SU-DHL-6 (cell line): ENCODE measurements at regions not wholly inside any gene's neighbourhood (a gene's known extent, or its start where the extent isn't known, plus 50 kb on each side); places are given as distances from the start of the nearest gene placed in this dataset.

ENCODE experiments used
- H2AFZ ChIP-seq: fragments of 200-600 bp; sonication (generic); 2 replicates; pipeline ENCODE4 v1.6.1; 2014; ENCODE audit warnings: low read depth, mild to moderate bottlenecking, moderate library complexity, mixed read lengths, antibody characterized with exemption, low read length; ENCODE audit not compliant: severe bottlenecking
- H3F3A ChIP-seq: fragments of 200-600 bp; shearing (Covaris generic); 2 replicates; pipeline ENCODE4 v1.6.0; 2016; ENCODE audit warnings: antibody characterized with exemption, mild to moderate bottlenecking; ENCODE audit not compliant: insufficient read depth
- H3K27ac ChIP-seq: fragments of 200-600 bp; sonication (generic); 2 replicates; pipeline ENCODE4 v1.5.1; 2016; ENCODE audit warnings: low read depth, mild to moderate bottlenecking, low read length, moderate library complexity, mixed read lengths
- H3K27me3 ChIP-seq: fragments of 200-600 bp; sonication (generic), shearing (Covaris generic); 2 replicates; pipeline ENCODE4 v1.6.0; 2014; ENCODE audit warnings: mild to moderate bottlenecking, low read length
- H3K36me3 ChIP-seq: fragments of 200-600 bp; sonication (generic); 2 replicates; pipeline ENCODE4 v1.6.1; 2014; ENCODE audit warnings: mild to moderate bottlenecking, low read length, mixed read lengths
- H3K4me2 ChIP-seq: fragments of 300-600, 200-600 bp; shearing (Covaris generic), sonication (generic); 2 replicates; pipeline ENCODE4 v1.6.0; 2014; ENCODE audit warnings: low read length, low read depth, mild to moderate bottlenecking; ENCODE audit not compliant: poor library complexity, severe bottlenecking
- H3K4me3 ChIP-seq: fragments of 200-600 bp; sonication (generic); 2 replicates; pipeline ENCODE4 v1.5.1; 2014; ENCODE audit warnings: antibody characterized with exemption, low read length, mild to moderate bottlenecking, mixed read lengths; ENCODE audit not compliant: insufficient read depth, poor library complexity, severe bottlenecking
- H3K79me2 ChIP-seq: fragments of 200-600 bp; sonication (generic); 2 replicates; pipeline ENCODE4 v1.6.1; 2014; ENCODE audit warnings: mild to moderate bottlenecking, low read length, moderate library complexity; ENCODE audit not compliant: insufficient read depth
- H3K9ac ChIP-seq: fragments of 200-600 bp; sonication (generic); 2 replicates; pipeline ENCODE4 v1.7.0; 2014; ENCODE audit warnings: mild to moderate bottlenecking, low read length
- H3K9me2 ChIP-seq: fragments of 200-600 bp; sonication (generic); replicated peaks from 2 replicates; pipeline ENCODE4 v1.6.1; 2014; ENCODE audit warnings: low read length; ENCODE audit not compliant: insufficient read depth
- H3K9me3 ChIP-seq: fragments of 200-600 bp; sonication (generic); 2 replicates; pipeline ENCODE4 v1.6.1; 2014; ENCODE audit warnings: low read length, mixed read lengths; ENCODE audit not compliant: insufficient read depth
- H4K20me1 ChIP-seq: fragments of 200-600 bp; sonication (generic); 2 replicates; pipeline ENCODE4 v1.6.1; 2014; ENCODE audit warnings: low read depth, mild to moderate bottlenecking, antibody characterized with exemption, low read length, moderate library complexity, mixed read lengths
- EZH2phosphoT487 ChIP-seq: fragments of 200-600 bp; sonication (generic), shearing (Covaris generic); conservative IDR thresholded peaks from 2 replicates; pipeline ENCODE4 v1.6.1; 2018; ENCODE audit warnings: mild to moderate bottlenecking, antibody characterized with exemption, low read length, moderate library complexity, mixed read lengths
- TF ChIP-seq, protein P1 (sequence below): fragments of 200-600 bp; sonication (generic); IDR thresholded peaks from one replicate; pipeline ENCODE4 v1.5.1; 2017; ENCODE audit warnings: antibody characterized with exemption, mild to moderate bottlenecking, low read length, moderate library complexity; ENCODE audit not compliant: insufficient read depth, poor library complexity, severe bottlenecking

DNA sequence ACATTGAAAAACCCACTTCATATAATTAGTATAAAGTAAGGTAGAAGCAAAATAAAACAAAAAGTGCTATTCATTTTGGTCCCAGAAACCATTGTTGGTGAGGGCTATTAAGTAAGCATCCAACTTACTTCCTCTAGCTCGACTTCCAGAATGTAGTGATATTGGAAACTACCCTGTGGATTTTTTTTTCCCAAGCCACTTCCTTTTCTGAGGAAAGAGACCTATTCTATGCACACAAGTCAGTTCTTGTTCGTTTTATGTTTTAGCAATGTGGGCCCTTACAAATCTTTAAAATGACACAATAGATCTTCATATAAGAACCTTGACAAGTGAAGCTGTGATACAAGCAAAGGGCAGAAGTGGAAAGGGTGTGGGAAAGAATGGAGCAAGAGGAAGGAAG, 402.0 kb upstream of the TBL1XR1 start:
- H3K4me3 ChIP-seq, result no peak overlapping the region
- no peaks in the 10 kb centered on the region for H3K27me3 ChIP-seq
- no peaks in the 10 kb centered on the region for H3K9me3 ChIP-seq
- TF ChIP-seq EZH2phosphoT487, result no peak
- TF ChIP-seq, protein P1, sequence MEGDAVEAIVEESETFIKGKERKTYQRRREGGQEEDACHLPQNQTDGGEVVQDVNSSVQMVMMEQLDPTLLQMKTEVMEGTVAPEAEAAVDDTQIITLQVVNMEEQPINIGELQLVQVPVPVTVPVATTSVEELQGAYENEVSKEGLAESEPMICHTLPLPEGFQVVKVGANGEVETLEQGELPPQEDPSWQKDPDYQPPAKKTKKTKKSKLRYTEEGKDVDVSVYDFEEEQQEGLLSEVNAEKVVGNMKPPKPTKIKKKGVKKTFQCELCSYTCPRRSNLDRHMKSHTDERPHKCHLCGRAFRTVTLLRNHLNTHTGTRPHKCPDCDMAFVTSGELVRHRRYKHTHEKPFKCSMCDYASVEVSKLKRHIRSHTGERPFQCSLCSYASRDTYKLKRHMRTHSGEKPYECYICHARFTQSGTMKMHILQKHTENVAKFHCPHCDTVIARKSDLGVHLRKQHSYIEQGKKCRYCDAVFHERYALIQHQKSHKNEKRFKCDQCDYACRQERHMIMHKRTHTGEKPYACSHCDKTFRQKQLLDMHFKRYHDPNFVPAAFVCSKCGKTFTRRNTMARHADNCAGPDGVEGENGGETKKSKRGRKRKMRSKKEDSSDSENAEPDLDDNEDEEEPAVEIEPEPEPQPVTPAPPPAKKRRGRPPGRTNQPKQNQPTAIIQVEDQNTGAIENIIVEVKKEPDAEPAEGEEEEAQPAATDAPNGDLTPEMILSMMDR, result no peak
- H4K20me1 ChIP-seq, result no peaks in the 10 kb centered on the region
- H3K79me2 ChIP-seq, result no peaks in the 10 kb centered on the region
- no peak overlapping the region for H3K27ac ChIP-seq
- no peaks in the 10 kb centered on the region for H3K9me2 ChIP-seq
- no peak overlapping the region for H3K9ac ChIP-seq
- no peaks in the 10 kb centered on the region for H3F3A ChIP-seq
- H3K36me3 ChIP-seq, result no peaks in the 10 kb centered on the region
- H2AFZ ChIP-seq, result no peak overlapping the region
- no peak overlapping the region for H3K4me2 ChIP-seq

DNA sequence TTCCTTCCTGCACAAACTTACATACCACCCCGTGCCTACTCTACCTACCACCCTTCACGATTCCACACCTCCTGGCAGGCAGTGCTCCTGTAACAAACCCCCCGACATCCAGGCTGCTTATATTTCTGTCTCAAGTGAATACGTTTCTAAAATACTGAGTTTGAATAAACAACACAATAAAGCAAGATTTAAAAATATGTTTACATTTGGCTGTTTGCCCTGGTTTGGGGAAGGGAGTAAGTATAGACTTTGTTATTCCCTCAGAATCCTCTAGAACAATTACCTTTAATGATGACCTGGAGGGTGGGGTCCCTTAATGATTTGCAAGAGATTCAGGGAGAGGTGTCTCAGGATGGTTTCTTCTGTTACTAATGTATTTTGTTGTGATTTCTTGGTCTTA, 402.6 kb upstream of the TBL1XR1 start:
- H3K9ac ChIP-seq, result no peak overlapping the region
- no peak overlapping the region for H3K27ac ChIP-seq
- H4K20me1 ChIP-seq, result no peaks in the 10 kb centered on the region
- TF ChIP-seq, protein P1, result no peak
- TF ChIP-seq EZH2phosphoT487, result no peak
- no peak overlapping the region for H3K4me3 ChIP-seq
- no peaks in the 10 kb centered on the region for H3F3A ChIP-seq
- H3K27me3 ChIP-seq, result no peaks in the 10 kb centered on the region
- H3K9me2 ChIP-seq, result no peaks in the 10 kb centered on the region
- H3K36me3 ChIP-seq, result no peaks in the 10 kb centered on the region
- no peak overlapping the region for H3K4me2 ChIP-seq
- no peaks in the 10 kb centered on the region for H3K79me2 ChIP-seq
- no peak overlapping the region for H2AFZ ChIP-seq
- H3K9me3 ChIP-seq, result no peaks in the 10 kb centered on the region

DNA sequence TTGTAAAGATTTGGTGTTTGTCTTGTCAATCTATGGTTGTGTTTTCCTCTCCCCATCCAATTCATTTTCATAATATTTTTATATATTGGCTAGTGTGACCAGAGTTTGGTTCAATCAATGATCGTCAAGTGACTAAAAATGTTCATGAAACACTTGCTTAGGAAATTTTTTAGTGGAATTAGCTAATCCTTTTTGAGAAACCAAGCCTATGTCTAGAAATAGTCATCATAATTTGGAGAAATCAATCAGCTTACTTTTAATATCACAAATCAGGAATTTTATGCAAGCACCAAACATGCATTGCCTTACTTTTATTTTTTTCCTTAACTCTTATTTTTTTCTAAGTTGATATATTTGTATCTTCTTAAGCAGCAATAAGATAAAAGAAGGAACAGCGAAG, 403.1 kb upstream of the TBL1XR1 start:
- H3K27ac ChIP-seq, result no peak overlapping the region

More for the DNA sequence above, 403.1 kb upstream of the TBL1XR1 start:
- Histone ChIP-seq H3K9me3 (no peaks in the 10 kb centered on the region), H4K20me1 (no peaks in the 10 kb centered on the region), H3K9me2 (no peaks in the 10 kb centered on the region), H3K9ac (no peak overlapping the region), H3F3A (no peaks in the 10 kb centered on the region), H3K4me3 (no peak overlapping the region), H3K27me3 (no peaks in the 10 kb centered on the region), H2AFZ (no peak overlapping the region), H3K36me3 (no peaks in the 10 kb centered on the region), H3K79me2 (no peaks in the 10 kb centered on the region), H3K4me2 (no peak overlapping the region)
- no peak for TF ChIP-seq EZH2phosphoT487
- TF ChIP-seq, protein P1, result no peak
